PFSK-1 (cell line): ENCODE measurements at regions not wholly inside any gene's neighbourhood (a gene's known extent, or its start where the extent isn't known, plus 50 kb on each side); places are given as distances from the start of the nearest gene placed in this dataset.

Experiments used
- POLR2AphosphoS5 ChIP-seq: IDR thresholded peaks from 2 replicates; pipeline ENCODE4 v1.6.1; 2012; ENCODE audit warnings: low read depth, mild to moderate bottlenecking, control low read depth, low read length, moderate library complexity
- REST ChIP-seq, 2 experiments: IDR thresholded peaks; 2 replicates each; pipeline versions ENCODE4 v1.6.1 to v1.8.0; 2011 to 2012; ENCODE audit warnings: low read depth in 2 of 2, low read length in 2 of 2, control low read depth in 1 of 2, inconsistent platforms in 1 of 2, mild to moderate bottlenecking in 1 of 2, moderate library complexity in 1 of 2; ENCODE audit not compliant: insufficient read depth in 1 of 2
- SIN3A ChIP-seq: IDR thresholded peaks from 2 replicates; pipeline ENCODE4 v1.6.1; 2012; ENCODE audit warnings: mild to moderate bottlenecking, low read length, moderate library complexity, borderline replicate concordance; ENCODE audit not compliant: insufficient read depth
- TAF1 ChIP-seq: IDR thresholded peaks from 2 replicates; pipeline ENCODE4 v1.6.1; 2012; ENCODE audit warnings: low read length, control low read depth, borderline replicate concordance; ENCODE audit not compliant: insufficient read depth

- TF ChIP-seq POLR2AphosphoS5 (no peak), TAF1 (no peak), SIN3A (no peak), REST (IDR thresholded peaks at IDR 0.05; ENCODE audit: insufficient read depth in 1 of 2, low read depth in 2 of 2, low read length in 2 of 2) (no peak)
Measured at GRCh38 chr20:40767615-40767924, 78.5 kb upstream of the MAFB start.
